HL-60 (cell line): ENCODE measurements at regions not wholly inside any gene's neighbourhood (a gene's known extent, or its start where the extent isn't known, plus 50 kb on each side); places are given as distances from the start of the nearest gene placed in this dataset.

ENCODE experiments used
- CTCF ChIP-seq: IDR thresholded peaks from one replicate; pipeline ENCODE4 v1.5.1; 2011; ENCODE audit warnings: low read length, control low read depth, inconsistent platforms; ENCODE audit not compliant: insufficient read depth
- POLR2AphosphoS5 ChIP-seq: IDR thresholded peaks from 2 replicates; pipeline ENCODE4 v1.6.1; 2012; ENCODE audit warnings: low read depth
- SPI1 ChIP-seq: IDR thresholded peaks from 2 replicates; pipeline ENCODE4 v1.6.1; 2012; ENCODE audit warnings: low read depth, mild to moderate bottlenecking, borderline replicate concordance
- TF ChIP-seq, protein P1 (sequence below): IDR thresholded peaks from 2 replicates; pipeline ENCODE4 v1.6.1; 2012; ENCODE audit warnings: low read depth; ENCODE audit not compliant: insufficient replicate concordance

DNA sequence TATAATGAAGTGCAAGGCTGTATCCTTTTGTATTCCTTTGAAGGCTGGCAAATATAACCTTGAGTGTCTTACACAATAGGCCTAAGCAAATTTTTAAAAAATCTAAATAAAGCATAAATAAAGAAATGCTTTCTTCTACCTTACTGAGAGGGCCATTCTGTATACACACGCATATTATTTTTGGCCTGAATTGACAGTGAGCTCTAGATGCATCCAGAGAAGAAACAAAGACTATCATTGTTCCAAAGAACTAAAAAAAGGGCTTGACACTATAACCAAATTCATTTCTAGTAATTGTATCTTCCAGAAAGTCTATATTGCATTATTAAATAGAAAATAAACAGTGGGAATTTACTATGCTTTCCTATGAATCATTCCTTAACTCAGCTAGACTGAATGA, 100.2 kb downstream of the MAGEB17 start:
- TF ChIP-seq CTCF (no peak), POLR2AphosphoS5 (no peak), SPI1 (no peak)
- TF ChIP-seq, protein P1, sequence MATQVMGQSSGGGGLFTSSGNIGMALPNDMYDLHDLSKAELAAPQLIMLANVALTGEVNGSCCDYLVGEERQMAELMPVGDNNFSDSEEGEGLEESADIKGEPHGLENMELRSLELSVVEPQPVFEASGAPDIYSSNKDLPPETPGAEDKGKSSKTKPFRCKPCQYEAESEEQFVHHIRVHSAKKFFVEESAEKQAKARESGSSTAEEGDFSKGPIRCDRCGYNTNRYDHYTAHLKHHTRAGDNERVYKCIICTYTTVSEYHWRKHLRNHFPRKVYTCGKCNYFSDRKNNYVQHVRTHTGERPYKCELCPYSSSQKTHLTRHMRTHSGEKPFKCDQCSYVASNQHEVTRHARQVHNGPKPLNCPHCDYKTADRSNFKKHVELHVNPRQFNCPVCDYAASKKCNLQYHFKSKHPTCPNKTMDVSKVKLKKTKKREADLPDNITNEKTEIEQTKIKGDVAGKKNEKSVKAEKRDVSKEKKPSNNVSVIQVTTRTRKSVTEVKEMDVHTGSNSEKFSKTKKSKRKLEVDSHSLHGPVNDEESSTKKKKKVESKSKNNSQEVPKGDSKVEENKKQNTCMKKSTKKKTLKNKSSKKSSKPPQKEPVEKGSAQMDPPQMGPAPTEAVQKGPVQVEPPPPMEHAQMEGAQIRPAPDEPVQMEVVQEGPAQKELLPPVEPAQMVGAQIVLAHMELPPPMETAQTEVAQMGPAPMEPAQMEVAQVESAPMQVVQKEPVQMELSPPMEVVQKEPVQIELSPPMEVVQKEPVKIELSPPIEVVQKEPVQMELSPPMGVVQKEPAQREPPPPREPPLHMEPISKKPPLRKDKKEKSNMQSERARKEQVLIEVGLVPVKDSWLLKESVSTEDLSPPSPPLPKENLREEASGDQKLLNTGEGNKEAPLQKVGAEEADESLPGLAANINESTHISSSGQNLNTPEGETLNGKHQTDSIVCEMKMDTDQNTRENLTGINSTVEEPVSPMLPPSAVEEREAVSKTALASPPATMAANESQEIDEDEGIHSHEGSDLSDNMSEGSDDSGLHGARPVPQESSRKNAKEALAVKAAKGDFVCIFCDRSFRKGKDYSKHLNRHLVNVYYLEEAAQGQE, result no peak
